Activated CD4-positive, alpha-beta T cell treated with anti-CD3 and anti-CD28 coated beads, Interleukin-2, amount 50 U/mL, for 1 hour (primary cell): ENCODE measurements at regions not wholly inside any gene's neighbourhood (a gene's known extent, or its start where the extent isn't known, plus 50 kb on each side); places are given as distances from the start of the nearest gene placed in this dataset.
"Not testable (repeated sequence)": the region's sequence is repeated elsewhere in the genome, so short reads cannot be mapped to it uniquely, and the experiment has no call there.

Experiments used
- DNase-seq: peaks from one replicate; pipeline ENCODE4 v3.0.0-alpha.2; 2020

DNA sequence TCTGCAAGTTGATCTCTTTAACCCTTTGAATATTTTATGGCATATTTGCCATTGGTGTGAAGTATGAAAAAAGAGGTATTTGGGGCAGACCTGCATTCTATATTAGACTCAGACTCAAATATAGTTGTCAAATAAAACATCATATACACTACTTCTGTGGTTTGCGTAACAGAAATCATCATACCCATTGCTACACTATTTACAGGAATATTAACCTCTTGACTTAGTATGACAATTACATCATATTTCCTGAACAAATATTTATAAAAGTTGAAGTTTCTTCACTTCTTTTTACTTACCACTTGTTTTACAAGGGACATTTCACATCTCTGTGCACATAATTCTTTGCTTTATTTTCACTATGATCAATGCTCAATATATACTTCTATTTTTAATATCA, 206.0 kb downstream of the HAO1 start:
- DNase-seq = no peak

DNA sequence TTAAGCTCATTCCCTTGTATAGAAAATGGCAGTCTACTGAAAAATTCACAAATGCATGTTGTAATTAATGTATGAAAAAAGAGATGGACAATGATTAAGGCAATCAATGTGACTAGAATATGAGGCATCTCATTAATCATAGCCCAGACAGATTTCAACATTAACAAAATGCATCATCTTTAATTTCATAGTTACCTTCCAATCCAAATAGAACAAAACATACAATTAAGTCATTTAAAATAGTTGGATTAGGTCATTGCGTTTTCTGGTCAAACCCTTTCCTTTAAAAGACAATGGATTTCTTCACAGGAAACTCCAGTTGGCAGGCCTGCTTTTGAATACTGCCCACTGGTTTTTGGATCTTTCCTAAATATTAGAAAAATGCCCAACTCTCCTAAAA, 203.9 kb downstream of the HAO1 start:
- DNase-seq = no peak

DNA sequence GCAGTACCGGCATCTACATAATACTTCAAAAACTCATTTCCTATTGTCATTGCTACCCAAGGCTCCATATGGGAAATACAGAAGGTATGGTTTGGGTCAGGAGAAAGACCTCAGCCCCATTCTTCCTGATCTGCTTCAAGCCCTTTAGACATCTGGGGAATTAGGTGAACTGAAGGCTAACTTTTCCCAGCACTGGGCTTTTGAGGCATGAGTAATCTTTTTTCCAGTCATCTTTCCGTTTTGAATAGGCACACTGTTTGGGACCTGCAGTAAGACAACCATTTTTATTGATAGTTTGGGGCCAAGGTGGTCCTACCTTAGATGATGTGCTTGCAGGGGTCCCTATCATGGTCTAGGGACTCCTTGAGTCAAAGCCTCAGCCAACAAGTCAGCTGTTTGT, 198.4 kb downstream of the HAO1 start:
- no peak for DNase-seq

DNA sequence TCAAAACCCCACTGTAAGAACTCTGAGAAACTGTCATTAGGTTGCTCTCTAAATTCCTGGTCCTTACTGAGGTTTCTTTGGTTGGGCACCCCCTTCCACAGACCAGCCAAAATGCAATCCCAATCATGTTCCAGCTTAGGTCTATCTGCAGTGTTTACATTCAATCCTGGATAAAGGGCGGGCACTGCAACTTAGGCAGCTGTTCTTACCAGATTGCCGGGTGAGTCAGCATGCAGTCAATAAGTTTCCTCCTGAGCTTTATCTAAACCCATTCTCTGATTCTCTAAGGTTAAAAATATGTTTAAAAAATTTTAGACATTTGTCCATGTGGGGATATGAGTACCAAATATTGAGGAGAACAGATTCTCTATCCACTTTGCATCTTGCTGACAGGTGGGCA, 197.8 kb downstream of the HAO1 start:
- no peak for DNase-seq

GRCh38 chr20:7744411-7744810, 195.8 kb downstream of the HAO1 start:
- DNase-seq = no peak

- DNase-seq = no peak
Observed at GRCh38 chr20:7748624-7749023, 191.6 kb downstream of the HAO1 start.

- DNase-seq = no peak
Observed at GRCh38 chr20:7754102-7754501, 186.2 kb downstream of the HAO1 start.

GRCh38 chr20:7758406-7758805, 181.9 kb downstream of the HAO1 start:
- no peak for DNase-seq

- DNase-seq = no peak
Observed at GRCh38 chr20:7760247-7761031, 179.8 kb downstream of the HAO1 start.

GRCh38 chr20:7765221-7765620, 175.0 kb downstream of the HAO1 start:
- no peak for DNase-seq

DNA sequence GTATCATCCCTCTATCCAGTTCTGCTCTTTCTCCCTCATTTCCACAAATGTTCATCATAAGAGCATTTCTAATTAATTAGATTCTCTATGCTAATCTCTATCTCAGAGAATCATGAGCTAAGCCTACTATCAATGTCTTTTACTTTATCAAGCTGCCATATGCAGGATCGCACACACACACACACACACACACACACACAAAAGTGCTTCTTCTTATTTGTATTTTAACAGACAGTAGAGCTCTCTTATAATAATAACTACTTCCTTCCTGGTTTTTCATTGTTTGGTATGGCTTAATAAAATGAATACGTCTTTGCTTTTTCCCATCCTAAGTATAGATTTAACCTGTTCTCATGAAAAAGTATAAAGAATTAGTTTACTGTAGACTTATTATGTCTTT, 170.2 kb downstream of the HAO1 start:
- DNase-seq = no peak

- DNase-seq = no peak
Observed at GRCh38 chr20:7770578-7770977, 169.7 kb downstream of the HAO1 start.

DNA sequence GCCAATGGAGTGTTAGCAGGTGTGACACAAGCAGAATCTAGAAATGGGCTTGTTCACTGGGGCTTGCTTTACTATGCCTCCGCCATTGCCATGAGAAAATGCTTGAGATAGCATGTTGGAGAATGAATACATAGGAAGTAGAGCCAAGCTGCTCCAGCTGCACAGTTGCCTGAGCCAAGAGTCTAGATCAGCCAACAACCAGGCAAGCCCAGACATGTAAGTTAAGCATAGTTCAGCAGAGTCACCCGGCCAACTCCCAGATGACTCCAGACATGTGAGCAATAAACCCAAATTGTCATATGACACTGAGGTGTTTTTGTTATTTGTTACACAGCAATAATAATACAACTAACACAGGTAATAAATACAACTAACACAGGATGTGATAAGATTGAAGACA, 167.9 kb downstream of the HAO1 start:
- DNase-seq = no peak

- DNase-seq = no peak
Observed at GRCh38 chr20:7773511-7773910, 166.7 kb downstream of the HAO1 start.

DNA sequence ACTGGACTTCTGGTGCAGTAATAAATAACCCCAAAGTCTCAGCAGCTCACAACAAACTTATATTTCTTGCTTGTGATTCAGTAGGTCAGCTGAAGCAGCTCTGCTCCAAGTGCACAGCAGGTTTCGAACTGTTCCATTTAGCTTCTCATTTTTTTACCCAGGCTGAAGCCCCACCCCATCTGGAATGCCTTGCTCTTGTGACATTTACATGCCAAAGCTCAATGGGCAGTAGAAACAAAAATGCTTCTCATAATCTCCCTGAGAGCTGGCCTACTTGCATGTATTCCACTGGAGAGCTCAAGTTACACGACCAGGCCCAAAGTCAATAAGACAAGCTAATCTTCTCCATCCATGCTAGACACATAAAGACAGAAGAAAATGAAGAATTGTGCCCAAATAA, 165.2 kb downstream of the HAO1 start:
- DNase-seq = no peak

DNA sequence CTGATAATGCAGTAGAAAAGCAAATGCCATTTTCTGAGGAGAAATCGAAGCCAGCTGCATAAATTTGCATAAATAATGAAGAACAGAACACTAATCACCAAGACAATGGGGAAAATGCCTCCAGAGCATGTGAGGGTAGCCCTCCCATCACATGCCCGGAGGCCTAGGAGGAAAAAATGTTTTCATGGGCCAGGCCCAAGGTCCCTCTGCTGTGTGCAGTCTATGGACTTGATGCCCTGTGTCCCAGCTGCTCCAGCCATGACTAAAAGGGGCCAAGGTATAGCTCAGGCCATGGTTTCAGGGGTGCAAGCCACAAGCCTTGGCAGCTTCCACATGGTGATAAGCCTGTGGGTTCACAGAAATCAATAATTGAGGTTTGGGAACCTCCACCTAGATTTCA, 164.1 kb downstream of the HAO1 start:
- DNase-seq = no peak

DNA sequence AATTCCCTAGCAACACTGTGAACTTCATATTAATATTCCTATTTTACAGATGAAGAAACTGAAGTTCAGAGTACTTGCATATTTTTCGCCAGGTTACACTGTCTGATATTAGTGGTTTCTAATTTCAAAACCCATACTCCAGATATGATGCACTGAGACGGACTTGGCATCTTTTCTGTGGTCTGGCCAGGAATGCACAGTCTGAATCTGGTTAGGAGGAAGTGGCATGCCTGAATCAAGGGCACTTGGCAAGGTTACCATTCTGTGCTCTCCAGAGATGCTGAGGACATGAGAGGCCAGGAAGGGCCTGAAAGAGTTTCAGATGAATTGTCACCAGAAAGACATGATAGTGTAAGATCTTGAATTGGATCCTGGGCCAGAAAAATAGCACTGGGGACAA, 150.1 kb downstream of the HAO1 start:
- DNase-seq = no peak

DNA sequence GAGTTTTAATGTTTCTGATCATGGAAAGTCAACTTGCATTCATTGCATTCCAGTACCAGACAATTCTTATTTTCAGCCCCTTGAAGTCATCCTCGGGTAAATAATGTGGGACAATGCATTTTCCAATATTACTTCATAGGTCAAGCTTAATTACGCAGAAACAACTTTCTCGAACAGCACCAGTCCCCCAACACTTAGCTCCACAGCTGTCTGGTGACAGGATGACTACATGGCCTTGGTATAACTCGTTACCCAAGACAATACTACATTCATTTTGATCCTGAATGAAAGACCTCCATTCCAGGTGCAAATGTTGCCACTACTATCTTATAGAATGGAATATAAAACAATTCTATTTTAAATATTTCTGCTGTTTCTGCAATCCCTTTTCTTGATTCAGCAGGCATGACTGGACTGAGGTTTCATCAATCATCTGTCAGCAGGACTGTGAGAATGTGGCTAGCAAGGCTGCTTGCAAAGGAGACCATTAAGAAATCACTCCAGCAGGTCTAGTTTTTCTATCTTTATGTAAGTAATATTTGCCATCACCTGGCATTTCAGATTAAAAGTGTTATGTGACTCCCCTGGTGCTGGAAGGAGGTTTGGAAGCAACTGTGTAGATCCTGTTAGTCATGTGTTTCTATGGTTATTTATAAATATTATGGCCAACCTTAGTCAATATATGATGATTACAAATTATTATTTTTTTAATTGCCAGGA, 147.9 kb downstream of the HAO1 start:
- DNase-seq = no peak

DNA sequence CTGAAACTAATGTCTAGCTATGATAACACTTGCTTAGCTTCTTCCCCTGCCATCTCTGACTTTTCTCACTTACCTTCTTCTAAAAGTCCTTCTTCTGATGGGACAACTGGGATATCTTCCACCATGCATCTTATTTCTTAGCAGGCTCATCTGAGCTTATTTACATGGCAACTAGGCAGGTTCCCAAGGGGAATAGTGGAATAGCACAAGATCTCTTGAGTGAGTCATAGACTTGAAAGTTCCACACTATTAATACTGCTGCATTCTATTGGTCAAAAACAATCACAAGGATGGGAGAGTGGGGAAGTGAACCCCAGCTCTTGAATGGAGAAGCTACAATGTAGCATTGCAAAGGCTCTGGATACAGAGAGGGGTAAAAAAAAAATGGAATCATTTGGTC, 142.1 kb downstream of the HAO1 start:
- DNase-seq = no peak

DNA sequence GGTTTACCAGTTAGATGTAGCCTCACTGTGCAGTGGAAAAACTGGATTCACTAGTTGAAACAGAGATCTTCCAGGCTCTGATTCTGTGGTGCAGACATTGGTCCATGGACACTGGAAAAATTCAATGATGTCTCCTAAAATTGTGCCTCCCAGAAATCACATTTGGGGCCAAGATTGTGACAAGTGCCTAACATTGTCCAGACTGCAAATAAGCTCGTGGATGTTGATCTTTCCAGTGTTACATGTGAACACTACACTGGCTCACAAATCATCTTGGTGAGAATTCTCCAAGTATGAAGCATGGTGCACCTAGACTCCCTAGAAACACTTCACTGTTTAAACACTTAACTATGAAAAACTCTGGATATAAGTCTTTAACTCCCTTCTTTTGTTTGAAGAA, 140.4 kb downstream of the HAO1 start:
- no peak for DNase-seq

DNA sequence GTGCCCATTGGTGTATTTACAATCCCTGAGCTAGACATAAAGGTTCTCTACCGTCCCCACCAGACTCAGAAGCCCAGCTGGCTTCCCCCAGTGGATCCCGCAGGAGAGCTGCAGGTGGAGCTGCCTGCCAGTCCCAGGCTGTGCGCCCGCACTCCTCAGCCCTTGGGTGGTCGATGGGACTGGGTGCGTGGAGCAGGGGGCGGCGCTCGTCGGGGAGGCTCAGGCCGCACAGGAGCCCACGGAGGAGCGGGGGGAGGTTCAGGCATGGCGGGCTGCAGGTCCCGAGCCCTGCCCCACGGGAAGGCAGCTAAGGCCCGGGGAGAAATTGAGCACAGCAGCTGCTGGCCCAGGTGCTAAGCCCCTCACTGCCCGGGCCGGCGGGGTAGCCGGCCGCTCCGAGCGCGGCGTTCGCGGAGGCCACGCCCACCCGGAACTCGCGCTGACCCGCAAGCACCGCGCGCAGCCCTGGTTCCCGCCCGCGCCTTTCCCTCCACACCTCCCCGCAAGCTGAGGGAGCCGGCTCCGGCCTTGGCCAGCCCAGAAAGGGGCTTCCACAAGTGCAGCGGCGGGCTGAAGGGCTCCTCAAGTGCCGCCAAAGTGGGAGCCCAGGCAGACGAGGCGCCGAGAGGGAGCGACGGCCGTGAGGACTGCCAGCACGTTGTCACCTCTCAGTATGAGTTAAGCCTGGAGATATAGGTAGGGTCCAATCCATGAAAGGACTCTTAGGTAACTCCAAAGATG, 136.7 kb downstream of the HAO1 start:
- DNase-seq = not testable (repeated sequence)

- no peak for DNase-seq
Observed at GRCh38 chr20:7806831-7807230, 133.4 kb downstream of the HAO1 start.

GRCh38 chr20:7817286-7817685, 123.0 kb downstream of the HAO1 start:
- no peak for DNase-seq

GRCh38 chr20:7818477-7818876, 121.8 kb downstream of the HAO1 start:
- DNase-seq = no peak
